Stimulated activated CD8-positive, alpha-beta memory T cell treated with anti-CD3 and anti-CD28 coated beads, Interleukin-7, amount 100 ng/mL, for 24 hours (primary cell): ENCODE measurements at regions not wholly inside any gene's neighbourhood (a gene's known extent, or its start where the extent isn't known, plus 50 kb on each side); places are given as distances from the start of the nearest gene placed in this dataset.

ENCODE experiments used
- DNase-seq: peaks from one replicate; pipeline ENCODE4 v3.0.0-alpha.2; 2020; ENCODE audit warnings: low read depth

DNA sequence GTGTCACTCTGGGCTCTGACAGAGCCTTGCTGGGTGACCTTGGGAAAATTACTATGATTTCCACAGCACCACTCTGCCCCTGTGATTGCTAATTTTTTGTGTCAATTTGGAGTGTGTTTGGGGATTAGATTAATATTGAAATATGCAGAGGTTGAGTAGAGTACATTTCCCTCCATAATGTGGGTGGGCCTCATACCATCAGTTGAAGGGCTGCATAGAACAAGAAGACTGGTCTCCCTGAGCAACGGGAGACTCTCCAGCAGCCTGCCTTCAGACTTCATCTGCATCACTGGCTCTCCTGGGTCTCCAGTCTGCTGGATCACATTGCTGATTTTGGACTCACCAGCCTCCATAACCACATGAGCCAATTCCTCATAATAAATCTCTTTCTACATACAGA lies 313.7 kb downstream of the TNS1 start:
- no peak for DNase-seq

DNA sequence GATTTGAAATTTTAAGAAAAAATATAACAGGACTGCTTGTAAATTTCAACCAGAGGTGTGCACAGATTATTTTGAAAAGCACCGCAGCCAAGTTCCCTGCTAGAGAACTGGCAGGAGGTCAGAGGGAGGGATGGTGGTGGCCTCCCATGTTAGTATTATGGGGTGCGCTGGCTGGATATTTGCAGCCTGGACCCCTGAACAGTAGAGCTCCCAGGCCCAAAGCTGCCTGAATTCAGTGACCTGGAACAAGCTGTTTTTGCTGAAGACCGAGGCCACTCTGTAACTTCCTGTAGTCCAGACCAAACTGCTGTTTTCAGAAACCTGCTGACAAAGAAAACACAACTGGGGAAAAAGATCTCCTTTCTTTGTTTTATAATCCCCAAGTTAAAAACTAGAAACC lies 314.3 kb downstream of the TNS1 start:
- no peak for DNase-seq

DNA sequence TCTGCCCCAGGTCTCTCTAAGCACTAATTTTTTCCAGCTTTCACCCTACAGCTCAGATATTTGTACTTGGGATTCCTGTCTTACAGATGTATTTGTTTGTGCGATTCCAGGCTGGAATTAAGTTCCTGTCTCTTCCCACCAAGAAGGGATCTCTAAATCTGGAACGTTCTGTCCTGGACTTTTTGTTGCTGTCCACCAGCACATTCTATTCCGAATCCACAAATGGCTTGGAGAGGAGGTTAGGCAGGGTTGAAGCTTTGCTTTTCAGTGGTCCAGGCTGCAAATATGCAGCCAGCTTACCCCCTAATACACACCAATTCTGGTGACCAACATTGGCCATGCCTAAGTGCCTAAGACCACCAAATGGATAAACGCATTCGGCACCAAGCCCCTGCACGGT lies 315.0 kb downstream of the TNS1 start:
- DNase-seq, result no peak

DNA sequence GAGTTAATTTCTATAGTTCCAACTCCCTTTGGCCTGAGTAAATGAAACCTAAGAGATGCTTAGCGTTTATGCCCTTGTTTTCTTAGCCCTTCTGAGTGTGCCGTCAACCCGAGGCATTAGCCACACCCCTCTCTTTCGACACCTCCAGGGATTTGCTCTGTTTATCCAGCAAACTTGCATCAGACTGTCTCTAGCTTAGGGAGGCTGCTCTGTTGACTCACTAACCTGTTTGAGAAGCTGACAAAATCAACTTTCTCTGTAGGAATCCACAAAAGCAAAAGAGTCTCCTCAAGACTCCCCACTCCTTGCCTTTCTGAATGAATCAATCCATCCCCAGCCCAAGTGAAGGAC lies 317.6 kb downstream of the TNS1 start:
- DNase-seq, result no peak

DNA sequence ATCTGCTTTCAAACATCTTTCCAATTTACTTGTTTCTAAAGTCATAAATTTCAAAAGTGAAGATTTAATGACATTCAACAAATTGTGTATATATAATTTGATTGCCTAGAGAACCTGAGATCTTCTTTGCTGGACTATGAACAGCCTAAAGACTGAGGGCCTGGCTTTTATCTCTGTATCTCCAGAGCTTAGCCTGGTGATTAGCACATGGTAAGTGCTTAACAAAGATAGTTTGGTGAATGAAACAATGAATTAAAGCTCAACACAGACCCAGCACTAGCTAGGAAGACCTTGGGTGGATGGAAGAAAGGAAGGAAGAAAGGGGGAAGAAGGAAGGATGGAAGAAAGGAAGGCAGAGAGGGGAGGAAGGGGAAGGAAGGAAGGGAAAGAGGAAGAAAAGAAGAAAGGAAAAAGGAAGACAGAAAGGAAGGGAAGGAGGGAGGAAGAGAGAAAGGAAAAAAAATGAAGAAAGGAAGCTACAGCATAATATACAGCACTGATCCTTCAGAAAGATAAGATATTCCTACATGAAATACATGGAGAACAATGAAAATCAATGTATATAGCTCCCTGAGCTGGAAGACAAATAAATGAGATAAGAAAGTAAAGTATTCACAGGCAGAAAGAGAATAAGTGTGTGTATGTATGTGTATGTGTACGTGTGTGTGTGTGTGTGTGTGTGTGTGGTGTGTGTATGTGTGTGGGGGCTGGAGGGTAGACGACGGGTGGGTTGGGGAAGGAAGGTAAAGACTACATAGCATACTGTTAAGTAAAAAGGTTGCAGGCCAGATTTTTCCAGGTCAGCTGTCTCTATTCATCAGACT lies 318.2 kb downstream of the TNS1 start:
- DNase-seq, result no peak

DNA sequence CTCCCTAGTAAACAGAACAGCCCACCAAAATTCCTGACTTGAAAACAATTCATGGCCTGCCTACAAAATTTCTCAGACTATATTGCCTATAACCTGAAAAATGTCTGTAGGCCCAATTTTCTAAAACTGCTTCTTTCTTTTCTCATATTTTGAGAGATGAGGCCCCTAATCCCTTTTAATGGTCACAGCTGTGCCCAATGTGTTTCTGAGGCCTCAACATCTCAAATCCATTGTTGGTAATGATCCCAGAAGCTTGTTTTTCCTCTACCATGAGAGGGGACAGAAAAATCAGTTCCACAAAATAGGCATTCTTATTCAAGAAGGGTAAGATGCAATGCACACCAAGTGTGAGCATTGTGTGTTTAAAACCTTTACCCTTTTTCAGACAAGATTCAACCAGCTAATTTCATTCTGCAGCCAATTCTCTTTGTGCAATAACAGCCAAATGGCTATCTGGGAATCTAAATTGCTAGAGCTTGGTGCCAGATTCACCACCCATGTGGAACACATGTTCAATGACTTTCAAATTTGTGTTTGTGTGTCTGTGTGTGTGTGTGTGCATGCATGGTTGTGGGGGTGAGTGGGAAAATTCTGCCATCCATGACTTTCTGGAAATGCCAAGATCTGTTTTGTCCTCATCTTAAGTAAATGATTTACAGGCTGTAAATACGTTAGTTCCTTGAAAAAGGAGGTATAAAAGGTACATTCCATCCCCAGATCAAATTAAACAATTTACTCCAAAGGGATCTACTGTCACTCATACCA lies 319.5 kb downstream of the TNS1 start:
- DNase-seq, result no peak

DNA sequence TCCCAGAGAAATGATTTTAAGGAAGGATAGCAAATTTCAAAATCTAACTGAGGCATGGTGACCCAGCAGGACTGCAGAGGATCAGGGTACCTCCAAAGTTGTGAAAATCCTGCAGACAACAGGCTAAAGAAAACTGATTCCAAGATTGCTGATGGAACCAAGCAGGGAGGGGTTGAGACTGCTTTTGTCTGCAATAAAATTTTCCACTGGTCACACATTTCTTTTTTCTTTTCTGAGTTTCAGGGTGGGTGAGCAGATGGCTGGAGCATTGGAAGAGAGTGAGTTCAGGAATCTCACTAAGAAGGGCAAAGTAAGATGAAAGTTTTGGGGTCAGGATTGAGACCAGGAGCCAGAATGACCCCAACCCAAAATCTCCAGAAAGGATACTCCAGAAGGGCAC lies 321.0 kb downstream of the TNS1 start:
- no peak for DNase-seq

DNA sequence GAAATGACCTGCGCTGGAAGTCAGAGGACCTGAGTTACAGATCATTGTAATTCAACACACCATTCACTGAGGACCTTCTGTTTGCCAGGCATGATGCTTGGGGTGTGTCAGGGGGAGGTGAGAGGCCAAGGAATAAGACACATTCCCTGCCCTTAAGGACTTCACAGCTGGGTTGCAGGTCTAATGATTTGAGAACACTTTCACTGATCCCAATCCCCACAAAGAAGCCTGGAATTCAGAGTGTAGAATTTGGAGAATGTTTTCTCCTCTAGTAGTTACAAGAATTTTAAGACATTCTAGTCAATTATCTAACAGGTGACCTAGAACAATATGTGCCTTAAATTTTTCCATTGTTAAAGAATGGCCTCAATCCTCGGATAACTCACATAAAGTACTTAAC lies 322.4 kb downstream of the TNS1 start:
- no peak for DNase-seq

DNA sequence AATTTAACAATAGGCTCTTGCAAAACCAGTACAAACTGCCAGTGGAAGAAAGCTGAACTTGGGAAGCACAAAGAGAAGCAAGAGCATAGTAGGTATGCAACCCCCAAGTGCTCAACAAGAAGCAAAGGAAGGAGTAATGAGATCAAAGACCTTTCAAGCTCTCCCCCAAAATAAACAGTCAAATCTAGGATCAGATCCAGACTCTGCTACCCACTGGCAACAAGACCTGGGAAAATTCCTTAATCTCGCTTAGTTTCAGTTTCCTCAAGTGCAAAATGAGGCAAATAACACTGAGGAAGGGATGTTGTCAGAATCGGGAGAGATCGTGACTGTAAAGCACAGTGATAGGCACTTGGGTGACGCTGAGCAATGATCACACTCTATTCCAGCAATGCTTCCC lies 329.2 kb downstream of the TNS1 start:
- DNase-seq, result no peak

DNA sequence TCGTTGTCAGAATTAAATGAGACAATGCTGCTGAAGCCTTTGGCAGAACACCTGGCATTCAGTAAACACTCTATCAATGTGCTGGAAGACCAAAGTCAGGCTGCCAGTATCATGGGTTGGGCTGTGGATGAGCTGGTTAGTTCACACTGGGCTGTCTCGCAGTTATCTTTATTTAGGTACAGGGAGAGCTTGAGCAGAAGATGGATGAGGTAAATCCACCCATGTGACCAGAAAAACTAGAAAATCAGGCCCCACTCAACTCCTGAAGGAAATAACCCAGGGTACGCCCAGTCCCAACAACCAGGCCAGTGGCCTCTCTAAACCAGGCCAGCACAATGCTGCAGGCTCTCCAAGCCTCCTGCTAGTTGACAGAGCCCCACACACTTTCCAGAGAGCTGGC lies 330.3 kb downstream of the TNS1 start:
- DNase-seq, result no peak

DNA sequence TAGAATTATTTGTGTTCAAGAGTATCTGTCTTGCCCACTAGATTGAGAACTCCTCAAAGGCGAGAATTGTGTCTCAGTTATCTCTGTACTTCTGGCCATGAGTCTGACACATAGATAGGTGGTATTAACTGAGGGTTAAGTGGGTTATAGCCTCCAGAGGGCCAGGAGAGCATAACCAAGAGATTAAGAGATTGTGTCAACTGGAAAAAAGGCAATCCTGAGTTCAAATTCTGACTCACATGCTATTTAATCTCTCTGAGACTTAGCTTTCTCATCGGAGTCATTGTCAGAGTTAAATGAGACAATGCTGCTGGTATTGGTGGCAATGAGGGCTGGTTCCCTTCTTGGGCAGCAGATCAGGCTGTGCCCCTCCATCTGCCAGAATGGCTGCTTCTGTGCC lies 330.9 kb downstream of the TNS1 start:
- no peak for DNase-seq

DNA sequence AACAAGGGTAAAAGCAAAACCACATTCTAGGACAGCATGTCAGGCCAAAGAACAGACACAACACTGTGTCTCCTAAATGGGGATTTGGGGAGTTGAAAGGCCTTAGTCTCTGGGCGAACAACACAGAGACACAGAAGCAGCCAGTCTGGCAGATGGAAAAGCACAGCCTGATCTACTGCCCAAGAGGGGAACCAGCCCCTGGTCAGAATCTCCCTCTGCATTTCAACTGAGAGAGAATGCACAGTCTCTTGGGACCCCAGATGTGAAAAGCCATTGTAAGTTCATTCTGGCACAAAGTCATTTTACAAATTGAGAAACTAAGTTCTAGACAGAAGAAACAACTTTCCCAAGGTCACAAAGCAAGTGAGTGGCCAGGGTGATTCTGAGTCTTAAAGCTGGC lies 331.7 kb downstream of the TNS1 start:
- DNase-seq, result no peak

DNA sequence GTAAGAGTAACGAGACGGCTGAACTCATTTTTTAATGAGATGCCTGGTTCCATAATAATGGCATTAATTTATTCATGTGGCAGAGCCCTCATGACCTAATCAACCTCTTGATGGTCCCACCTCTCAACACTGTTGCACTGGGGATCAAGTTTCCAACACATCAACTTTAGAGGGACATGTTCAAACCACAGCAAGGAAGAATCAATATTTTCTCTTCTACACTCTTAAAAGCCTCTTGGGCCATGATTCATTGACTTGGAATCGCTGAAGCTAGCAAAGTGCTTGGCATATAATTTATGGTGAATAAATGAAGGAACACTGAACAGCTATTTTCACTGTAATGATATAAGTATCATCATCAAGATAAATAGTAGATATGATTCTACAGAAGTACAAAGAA lies 333.0 kb downstream of the TNS1 start:
- DNase-seq, result no peak

DNA sequence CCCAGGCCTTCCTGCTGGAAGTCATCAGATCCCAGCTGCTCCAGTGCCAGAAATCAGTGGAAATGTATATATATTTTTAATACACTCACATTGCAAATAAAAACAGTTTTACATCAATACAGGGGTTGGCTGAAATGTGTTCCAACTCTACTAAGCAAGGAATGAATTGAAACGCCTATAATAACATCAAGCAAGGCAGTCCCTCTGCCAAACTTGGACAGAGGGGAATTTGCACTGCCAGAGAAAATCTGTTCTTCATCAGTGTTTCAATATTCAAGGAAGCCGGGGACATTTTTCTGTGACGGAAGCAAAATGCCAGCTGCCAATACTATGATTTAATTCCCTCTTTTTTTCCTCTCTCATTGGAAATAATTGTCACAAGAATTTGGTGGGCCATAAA lies 335.3 kb downstream of the TNS1 start:
- DNase-seq, result no peak

DNA sequence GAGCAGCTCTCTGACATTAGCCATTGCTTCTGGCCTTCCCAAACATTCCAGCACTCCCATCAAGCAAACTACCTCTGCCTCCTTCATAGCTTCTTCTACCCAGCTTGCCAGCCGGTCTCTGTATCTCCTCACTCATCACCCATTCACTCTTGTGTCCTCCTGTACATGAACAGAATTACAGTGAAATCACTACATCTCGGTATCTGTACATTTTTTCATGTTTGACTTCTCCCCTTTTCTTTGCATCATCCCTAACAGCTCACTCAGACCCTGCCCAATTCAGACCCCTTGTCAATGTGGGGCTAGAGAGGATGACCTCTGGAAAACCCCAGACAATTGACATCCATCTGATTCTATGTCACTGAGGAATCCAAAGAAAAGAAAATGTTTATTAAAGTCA lies 335.8 kb downstream of the TNS1 start:
- DNase-seq, result no peak

DNA sequence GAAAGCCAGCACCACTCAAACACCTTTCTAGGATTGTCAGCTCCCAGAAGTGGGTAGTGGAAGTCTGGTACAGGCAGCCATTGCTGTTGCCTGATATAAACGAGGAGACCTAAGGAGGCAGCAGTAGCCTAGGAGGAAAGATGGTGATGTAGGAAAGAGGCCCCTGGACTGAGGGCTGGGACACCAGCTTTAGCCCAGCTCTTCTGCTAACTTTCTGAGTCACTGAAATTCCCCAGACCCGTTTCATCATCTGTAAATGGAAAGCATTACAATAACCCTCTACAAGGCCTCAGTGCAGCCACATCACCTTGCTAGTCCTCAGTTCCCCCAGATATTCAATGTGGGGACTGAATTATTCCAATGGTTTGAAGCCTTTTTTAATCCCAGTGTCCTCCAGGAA lies 336.5 kb downstream of the TNS1 start:
- no peak for DNase-seq

DNA sequence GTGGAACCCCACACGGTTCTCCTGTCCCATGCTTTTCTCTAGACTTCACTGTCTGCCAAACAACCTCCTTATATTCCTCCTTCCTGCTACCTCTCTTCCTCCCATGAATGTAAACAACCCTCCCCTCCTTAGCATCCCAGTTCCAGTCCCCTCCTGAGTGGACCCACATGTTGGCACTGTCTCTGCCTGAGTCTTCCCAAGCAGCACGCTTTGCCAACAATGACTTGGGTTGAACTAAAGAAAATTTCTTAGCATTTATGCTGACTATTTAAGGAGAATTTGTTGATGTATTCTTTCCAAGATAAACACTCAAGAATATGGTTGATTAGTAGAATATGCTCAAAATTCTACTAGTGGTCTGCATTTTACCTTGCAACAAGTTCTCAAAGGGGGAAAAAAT lies 338.0 kb downstream of the TNS1 start:
- no peak for DNase-seq

DNA sequence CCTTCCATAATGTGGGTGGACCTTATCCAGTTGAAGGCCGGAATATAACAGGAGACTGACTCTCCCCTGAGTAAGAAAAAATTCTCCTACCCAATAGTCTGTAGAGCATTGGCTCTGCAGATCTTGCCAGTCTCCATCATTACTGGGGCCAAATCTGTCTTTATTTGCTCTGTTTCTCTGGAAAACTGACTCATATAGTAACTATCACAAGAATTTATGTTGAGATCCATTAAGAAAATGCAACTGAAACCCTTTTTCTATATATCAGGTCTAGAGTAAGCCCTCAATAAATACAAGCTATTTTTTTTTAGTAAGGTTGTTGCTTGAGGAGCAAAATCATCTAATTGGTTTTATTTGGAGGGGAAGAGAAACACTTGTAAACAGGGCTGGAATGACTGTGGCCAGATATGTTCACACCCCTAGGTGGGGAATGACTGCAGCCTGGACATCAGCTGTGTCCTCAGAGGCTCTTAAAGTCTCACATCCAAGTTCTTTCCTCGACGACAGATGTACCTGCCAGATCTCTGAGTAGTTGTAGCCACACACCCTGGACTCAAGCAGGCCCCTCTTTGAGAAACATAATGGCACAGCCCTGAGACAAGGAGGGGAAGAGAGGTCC lies 339.7 kb downstream of the TNS1 start:
- DNase-seq, result no peak

DNA sequence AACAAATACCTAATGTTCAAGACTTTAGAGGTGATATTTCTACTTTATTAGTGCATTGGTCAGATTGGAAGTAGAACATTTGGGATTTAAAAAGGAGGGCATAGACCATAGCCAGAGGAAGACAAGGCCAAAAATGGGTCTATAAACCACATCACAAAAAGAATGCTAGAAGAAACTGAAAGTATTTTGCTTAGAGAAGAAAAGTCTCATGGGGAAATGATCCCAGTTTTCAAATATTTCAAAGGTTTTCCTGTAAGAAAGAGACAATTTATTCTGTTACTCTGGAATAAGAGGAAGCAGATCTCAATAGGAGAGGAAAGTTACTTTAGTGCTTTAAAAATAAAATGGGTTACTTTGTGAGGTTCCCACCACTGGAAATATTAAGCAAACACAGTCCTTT lies 341.4 kb downstream of the TNS1 start:
- DNase-seq, result no peak

DNA sequence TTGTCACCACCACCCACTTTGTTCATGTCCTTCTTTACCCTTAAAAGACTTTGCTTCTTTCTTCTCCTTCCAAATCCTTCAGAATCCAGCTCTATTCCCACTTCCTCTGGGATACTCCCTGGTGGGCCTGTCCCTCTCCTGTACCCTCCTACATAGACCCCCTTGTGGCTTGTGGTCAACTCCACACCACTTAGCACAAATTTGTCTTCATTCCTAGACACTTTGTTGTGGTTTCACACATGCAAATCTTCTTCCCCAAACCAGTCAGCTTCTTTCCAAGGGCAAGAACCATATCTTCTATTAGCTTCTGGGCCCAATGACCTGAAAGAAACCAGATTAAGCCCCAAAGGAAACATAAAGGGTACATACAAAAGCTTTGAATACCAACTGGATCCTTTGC lies 342.4 kb downstream of the TNS1 start:
- DNase-seq, result no peak

DNA sequence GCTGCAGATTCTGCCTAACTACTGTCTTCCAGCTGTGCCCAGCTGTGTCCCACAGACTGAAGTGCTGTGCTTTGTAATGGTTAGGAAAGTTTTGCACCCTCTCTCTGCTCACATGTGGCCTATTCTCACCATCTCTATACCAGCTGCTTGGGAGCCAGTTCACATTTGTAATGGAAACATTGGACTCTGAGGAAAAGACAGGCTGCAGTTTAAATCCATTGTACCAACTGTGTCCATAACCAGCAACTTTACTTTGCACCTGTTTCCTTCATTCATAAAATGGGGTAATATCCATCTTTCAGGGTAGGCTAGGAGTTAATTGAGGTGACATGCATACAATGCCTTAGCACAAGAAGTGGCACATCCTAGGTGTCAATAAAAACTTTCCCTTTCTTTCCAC lies 344.0 kb downstream of the TNS1 start:
- no peak for DNase-seq

DNA sequence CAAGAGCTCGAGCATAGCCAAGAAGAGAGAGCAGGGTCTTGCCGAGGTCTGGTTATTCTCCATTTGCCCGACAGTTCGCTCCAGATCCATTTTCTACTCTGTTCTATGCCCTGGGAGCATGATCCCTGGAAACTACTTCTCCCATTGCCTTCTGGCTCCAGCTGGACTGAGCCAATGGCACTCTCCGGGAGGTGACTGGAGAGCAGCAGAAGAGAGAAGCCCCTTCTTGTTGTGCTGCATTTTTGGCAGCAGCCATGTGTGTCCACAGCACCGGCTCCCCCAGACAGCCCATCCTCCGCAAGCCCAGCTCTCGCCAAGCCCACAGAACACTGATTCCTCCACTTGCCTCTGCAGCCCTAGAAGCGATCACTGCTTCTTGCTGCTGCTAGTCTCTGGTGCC lies 345.5 kb downstream of the TNS1 start:
- DNase-seq, result no peak

DNA sequence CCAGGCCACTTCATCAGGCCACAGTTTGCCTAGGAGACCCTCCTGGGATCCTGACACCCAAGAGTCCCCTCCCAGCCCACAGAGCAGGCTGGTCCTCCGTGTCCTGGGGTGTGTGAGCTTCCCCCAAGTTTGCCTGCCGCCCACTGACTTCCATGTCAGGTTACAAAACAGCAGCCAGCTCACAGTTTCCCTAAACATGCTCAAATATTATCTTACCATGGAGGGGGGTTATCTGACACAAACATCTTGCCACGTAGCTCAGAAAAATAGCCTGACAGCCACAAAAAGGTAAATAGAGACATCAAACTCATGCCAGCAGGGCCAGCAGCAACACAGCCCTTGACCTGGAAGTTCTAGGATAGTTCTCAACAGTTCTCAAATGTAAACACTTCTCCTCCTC lies 346.5 kb downstream of the TNS1 start:
- DNase-seq, result no peak

DNA sequence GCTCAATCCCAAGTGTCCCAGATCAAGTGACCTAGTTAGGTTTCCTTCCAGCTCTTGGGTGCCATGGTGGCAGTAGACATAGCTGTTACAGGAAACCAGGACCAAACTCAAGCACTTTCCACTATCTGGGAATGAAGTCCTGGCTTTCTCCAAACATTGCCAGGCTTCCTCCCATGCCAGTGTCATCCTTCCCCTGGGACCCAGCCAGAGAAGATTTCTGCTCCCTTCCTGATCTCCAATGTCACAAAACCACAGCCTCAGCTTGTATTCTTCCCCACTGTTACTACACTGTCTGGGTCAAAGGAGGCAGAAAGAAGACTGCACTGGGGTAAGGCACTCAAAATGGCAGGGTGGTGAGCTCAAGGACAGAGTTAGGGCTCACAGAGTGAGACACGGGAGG lies 347.1 kb downstream of the TNS1 start:
- no peak for DNase-seq
